ENCODE measurements at regions not wholly inside any gene's neighbourhood (a gene's known extent, or its start where the extent isn't known, plus 50 kb on each side); places are given as distances from the start of the nearest gene placed in this dataset.
"Not testable (repeated sequence)": the region's sequence is repeated elsewhere in the genome, so short reads cannot be mapped to it uniquely, and the experiment has no call there.

DNA sequence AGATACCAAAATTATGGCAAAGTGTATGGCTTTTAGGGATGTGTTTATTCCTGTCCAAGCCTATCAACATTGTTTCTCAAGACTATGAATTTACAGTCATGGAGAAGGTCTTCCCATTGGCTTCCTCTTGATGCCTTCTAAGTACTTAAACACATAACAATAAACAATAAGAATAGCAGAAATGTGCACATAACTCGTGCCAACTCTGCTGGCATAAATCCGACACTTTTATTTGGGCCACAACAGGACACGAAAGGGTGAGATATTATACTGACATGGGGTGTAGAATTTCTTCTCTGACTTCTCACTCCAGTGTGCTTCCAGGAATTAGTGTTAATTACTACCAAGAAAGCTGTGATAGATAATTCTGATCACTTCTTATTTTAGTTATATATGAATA lies 695.9 kb upstream of the SLC35B3 start:
- Histone ChIP-seq H3K4me1 (ENCODE audit: insufficient read depth, low read length) (no peaks in the 10 kb centered on the region), H3K9me2 (replicated peaks; ENCODE audit: low read length) (no peaks in the 10 kb centered on the region), H2AFZ (ENCODE audit: low read length) (no peak overlapping the region), H3K36me3 (ENCODE audit: low read depth, low read length) (no peaks in the 10 kb centered on the region), H3K4me2 (ENCODE audit: low read length) (no peak overlapping the region), H3K27ac (ENCODE audit: low read length) (no peak overlapping the region), H3K27me3 (ENCODE audit: low read length) (no peaks in the 10 kb centered on the region), H3K4me3 (ENCODE audit: low read length) (no peak overlapping the region), H4K20me1 (ENCODE audit: low read length) (no peaks in the 10 kb centered on the region), H3K9me3 (ENCODE audit: low read length) (no peaks in the 10 kb centered on the region), H3K9ac (ENCODE audit: low read length) (no peak overlapping the region), H3K79me2 (ENCODE audit: low read length) (no peaks in the 10 kb centered on the region), H3F3A (ENCODE audit: low read length, unreplicated experiment) (no peaks in the 10 kb centered on the region)
- CTCF ChIA-PET = no interaction called here
- ATAC-seq (no peak), DNase-seq (no peak)
- TF ChIP-seq, protein P1, sequence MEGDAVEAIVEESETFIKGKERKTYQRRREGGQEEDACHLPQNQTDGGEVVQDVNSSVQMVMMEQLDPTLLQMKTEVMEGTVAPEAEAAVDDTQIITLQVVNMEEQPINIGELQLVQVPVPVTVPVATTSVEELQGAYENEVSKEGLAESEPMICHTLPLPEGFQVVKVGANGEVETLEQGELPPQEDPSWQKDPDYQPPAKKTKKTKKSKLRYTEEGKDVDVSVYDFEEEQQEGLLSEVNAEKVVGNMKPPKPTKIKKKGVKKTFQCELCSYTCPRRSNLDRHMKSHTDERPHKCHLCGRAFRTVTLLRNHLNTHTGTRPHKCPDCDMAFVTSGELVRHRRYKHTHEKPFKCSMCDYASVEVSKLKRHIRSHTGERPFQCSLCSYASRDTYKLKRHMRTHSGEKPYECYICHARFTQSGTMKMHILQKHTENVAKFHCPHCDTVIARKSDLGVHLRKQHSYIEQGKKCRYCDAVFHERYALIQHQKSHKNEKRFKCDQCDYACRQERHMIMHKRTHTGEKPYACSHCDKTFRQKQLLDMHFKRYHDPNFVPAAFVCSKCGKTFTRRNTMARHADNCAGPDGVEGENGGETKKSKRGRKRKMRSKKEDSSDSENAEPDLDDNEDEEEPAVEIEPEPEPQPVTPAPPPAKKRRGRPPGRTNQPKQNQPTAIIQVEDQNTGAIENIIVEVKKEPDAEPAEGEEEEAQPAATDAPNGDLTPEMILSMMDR (conservative IDR thresholded peaks at IDR 0.05; ENCODE audit: low read depth, low read length) = no peak
- TF ChIP-seq EZH2 (IDR thresholded peaks at IDR 0.05; ENCODE audit: low read length, unreplicated experiment) = no peak
- no peak for TF ChIP-seq EZH2phosphoT487 (IDR thresholded peaks at IDR 0.05; ENCODE audit: borderline replicate concordance, low read length)
- POLR2A ChIA-PET (ENCODE audit: unreplicated experiment) = no interaction called here
- no TSS peak for BruUV-seq (replicated peaks)
- intact Hi-C loops (cut with micrococcal nuclease) = no loop called here

DNA sequence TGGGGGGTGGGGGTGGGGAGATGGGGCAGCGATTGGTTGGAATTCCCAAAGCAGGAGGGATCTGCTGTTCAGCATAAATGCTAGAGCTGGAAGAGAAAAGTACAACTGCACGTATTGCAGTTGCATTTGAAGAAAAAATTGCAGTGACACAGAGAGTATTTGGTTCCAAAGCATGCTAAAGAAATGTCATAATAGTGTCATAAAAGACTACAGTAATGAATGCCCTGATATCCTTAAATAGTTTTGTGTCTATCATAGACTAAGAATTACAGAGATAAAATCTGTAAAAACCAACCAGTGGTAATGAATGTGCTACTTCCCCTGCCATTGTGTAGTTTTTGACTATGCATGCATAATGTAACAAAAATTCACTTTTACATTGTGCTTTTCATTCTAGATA lies 693.6 kb upstream of the SLC35B3 start:
- TF ChIP-seq, protein P1 (conservative IDR thresholded peaks at IDR 0.05; ENCODE audit: low read depth, low read length) = no peak
- TF ChIP-seq EZH2 (IDR thresholded peaks at IDR 0.05; ENCODE audit: low read length, unreplicated experiment) (no peak), EZH2phosphoT487 (IDR thresholded peaks at IDR 0.05; ENCODE audit: borderline replicate concordance, low read length) (no peak)

DNA sequence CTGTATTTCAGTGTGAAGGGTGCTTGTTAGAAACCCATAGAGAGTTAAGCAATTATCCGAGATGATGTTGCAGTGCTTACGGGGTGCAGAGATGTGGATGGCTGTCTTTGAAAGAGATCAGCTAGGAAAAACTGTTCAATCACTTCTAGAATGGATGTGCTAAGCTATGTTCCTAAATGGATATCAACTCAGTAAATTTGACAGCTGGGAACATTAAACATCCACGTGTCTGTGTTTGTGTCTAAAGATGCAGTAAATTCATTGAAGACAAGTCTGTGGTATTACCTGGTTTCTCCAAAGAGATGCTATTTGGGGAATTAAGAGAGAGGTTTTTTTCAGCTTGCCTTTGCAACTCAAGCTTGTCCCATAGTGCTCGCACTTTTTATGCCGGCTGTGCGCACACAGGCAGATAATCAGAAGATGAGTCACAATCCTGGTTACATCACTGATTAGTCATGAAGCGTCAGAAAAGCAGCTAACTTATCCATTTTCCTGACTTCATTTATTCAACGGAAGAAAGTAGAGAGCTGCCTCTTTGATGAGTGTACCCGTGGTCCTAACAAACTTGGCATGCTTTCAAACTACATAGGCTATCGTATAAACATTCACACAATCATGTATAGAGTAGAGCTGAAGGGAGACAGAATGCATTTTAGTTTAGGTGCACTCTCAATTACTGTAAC lies 691.7 kb upstream of the SLC35B3 start:
- TF ChIP-seq, protein P1 (conservative IDR thresholded peaks at IDR 0.05; ENCODE audit: low read depth, low read length) = no peak
- no peak for TF ChIP-seq EZH2phosphoT487 (IDR thresholded peaks at IDR 0.05; ENCODE audit: borderline replicate concordance, low read length)
- TF ChIP-seq EZH2 (IDR thresholded peaks at IDR 0.05; ENCODE audit: low read length, unreplicated experiment) = no peak
- POLR2A ChIA-PET (ENCODE audit: unreplicated experiment) = no interaction called here
- no TSS peak for BruUV-seq (replicated peaks)
- ATAC-seq (peak; percentile 55), DNase-seq (peak; percentile 75)
- Histone ChIP-seq H3K79me2 (ENCODE audit: low read length) (no peaks in the 10 kb centered on the region), H2AFZ (ENCODE audit: low read length) (no peak overlapping the region), H4K20me1 (ENCODE audit: low read length) (no peaks in the 10 kb centered on the region), H3K9me3 (ENCODE audit: low read length) (no peaks in the 10 kb centered on the region), H3K4me3 (ENCODE audit: low read length) (no peak overlapping the region), H3K27me3 (ENCODE audit: low read length) (peaks cover 10% of the 10 kb centered on the region; the same call in 1 of the 2 replicates), H3F3A (ENCODE audit: low read length, unreplicated experiment) (no peaks in the 10 kb centered on the region), H3K36me3 (ENCODE audit: low read depth, low read length) (no peaks in the 10 kb centered on the region), H3K9ac (ENCODE audit: low read length) (no peak overlapping the region), H3K4me1 (ENCODE audit: insufficient read depth, low read length) (no peaks in the 10 kb centered on the region), H3K4me2 (ENCODE audit: low read length) (no peak overlapping the region), H3K9me2 (replicated peaks; ENCODE audit: low read length) (no peaks in the 10 kb centered on the region), H3K27ac (ENCODE audit: low read length) (no peak overlapping the region)
- intact Hi-C loops (cut with micrococcal nuclease) = no loop called here
- CTCF ChIA-PET = no interaction called here

More for the DNA sequence above, 693.6 kb upstream of the SLC35B3 start:
- Histone ChIP-seq H3K27ac (ENCODE audit: low read length) (no peak overlapping the region), H4K20me1 (ENCODE audit: low read length) (no peaks in the 10 kb centered on the region), H3K36me3 (ENCODE audit: low read depth, low read length) (no peaks in the 10 kb centered on the region), H3K4me2 (ENCODE audit: low read length) (no peak overlapping the region), H3K27me3 (ENCODE audit: low read length) (no peaks in the 10 kb centered on the region), H3F3A (ENCODE audit: low read length, unreplicated experiment) (no peaks in the 10 kb centered on the region), H2AFZ (ENCODE audit: low read length) (no peak overlapping the region), H3K79me2 (ENCODE audit: low read length) (no peaks in the 10 kb centered on the region), H3K9me3 (ENCODE audit: low read length) (no peaks in the 10 kb centered on the region), H3K9me2 (replicated peaks; ENCODE audit: low read length) (no peaks in the 10 kb centered on the region), H3K9ac (ENCODE audit: low read length) (no peak overlapping the region), H3K4me3 (ENCODE audit: low read length) (no peak overlapping the region), H3K4me1 (ENCODE audit: insufficient read depth, low read length) (no peaks in the 10 kb centered on the region)
- DNase-seq = no peak
- intact Hi-C loops (cut with micrococcal nuclease) = no loop called here
- CTCF ChIA-PET = no interaction called here
- POLR2A ChIA-PET (ENCODE audit: unreplicated experiment) = no interaction called here
- BruUV-seq (replicated peaks) = no TSS peak
- ATAC-seq = no peak

DNA sequence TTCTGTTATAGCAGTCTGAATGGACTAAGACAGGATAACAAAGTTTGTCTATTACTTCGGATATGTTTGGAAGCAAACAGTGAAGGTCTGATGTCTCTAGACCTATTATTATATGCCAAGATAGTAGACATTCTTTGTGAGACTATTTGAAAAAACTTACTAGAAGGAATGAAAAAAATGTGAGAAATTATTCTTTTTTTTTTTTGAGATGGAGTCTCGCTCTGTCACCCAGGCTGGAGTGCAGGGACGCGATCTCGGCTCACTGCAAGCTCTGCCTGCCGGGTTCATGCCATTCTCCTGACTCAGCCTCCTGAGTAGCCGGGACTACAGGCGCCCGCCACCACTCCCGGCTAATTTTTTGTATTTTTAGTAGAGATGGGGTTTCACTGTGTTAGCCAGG lies 690.7 kb upstream of the SLC35B3 start:
- intact Hi-C loops (cut with micrococcal nuclease) = not testable (repeated sequence)

More for the DNA sequence above, 690.7 kb upstream of the SLC35B3 start:
- POLR2A ChIA-PET (ENCODE audit: unreplicated experiment); DNase-seq; ATAC-seq; H3K9me3 ChIP-seq (ENCODE audit: low read length); H3K27ac ChIP-seq (ENCODE audit: low read length); CTCF ChIA-PET; H3K9ac ChIP-seq (ENCODE audit: low read length); BruUV-seq (replicated peaks); H3K79me2 ChIP-seq (ENCODE audit: low read length); H3K4me2 ChIP-seq (ENCODE audit: low read length); H3F3A ChIP-seq (ENCODE audit: low read length, unreplicated experiment); H3K4me1 ChIP-seq (ENCODE audit: insufficient read depth, low read length); H3K36me3 ChIP-seq (ENCODE audit: low read depth, low read length); H3K4me3 ChIP-seq (ENCODE audit: low read length); H3K9me2 ChIP-seq (replicated peaks; ENCODE audit: low read length); H2AFZ ChIP-seq (ENCODE audit: low read length); H4K20me1 ChIP-seq (ENCODE audit: low read length): not testable (repeated sequence)
- H3K27me3 ChIP-seq (ENCODE audit: low read length) = peaks cover 15% of the 10 kb centered on the region; the same call in 1 of the 2 replicates

Measured in PC-3 (cell line).